ENCODE measurements at regions not wholly inside any gene's neighbourhood (a gene's known extent, or its start where the extent isn't known, plus 50 kb on each side); places are given as distances from the start of the nearest gene placed in this dataset.

DNA sequence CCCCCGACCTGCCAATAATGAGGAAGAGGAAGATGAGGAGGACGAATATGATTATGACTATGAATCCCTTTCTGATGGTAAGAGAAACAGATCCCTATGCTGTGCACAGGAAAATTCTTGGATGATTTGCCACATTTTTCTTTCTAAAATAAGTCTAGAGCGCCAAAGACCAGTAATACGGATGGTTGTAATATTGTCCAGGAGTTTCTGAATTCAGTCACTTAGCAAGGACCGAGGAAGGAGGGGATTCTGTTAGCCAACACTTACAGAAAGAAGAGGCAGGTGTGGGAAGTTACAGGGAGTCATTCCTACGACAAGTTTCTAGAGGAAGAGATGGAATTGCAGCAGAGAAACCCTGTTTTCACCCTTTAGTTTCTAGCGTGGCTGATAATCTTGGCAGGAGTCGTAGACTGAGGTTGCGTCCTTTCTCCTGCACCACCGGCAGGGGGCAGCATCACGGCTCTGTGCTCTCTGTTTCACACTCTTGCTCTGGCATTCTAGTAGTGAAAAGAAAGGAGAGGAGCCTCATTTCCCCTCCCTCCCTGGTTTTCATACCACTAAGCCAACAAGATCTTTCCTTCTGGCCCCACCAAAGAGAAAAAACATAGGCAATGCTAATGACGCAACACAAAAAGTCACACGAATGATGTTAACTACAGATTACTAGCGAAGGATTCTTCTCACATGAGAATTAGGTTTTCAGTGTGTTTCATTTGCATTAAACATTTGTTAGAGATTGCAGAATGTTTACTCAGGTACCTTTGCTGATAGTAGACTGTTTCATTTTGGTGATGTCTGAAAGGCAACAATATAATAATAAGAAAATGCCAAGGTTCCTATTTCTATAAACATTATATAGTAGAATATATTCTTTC, 82.7 kb downstream of the NOC3L start:
- no peaks in the 10 kb centered on the region for H3K36me3 ChIP-seq
- no peaks in the 10 kb centered on the region for H3K27me3 ChIP-seq
- no peak overlapping the region for H3K4me3 ChIP-seq
- TF ChIP-seq POLR2A (IDR thresholded peaks at IDR 0.05) (no peak), POLR2AphosphoS5 (IDR thresholded peaks at IDR 0.05) (no peak)
- TF ChIP-seq, protein P1, sequence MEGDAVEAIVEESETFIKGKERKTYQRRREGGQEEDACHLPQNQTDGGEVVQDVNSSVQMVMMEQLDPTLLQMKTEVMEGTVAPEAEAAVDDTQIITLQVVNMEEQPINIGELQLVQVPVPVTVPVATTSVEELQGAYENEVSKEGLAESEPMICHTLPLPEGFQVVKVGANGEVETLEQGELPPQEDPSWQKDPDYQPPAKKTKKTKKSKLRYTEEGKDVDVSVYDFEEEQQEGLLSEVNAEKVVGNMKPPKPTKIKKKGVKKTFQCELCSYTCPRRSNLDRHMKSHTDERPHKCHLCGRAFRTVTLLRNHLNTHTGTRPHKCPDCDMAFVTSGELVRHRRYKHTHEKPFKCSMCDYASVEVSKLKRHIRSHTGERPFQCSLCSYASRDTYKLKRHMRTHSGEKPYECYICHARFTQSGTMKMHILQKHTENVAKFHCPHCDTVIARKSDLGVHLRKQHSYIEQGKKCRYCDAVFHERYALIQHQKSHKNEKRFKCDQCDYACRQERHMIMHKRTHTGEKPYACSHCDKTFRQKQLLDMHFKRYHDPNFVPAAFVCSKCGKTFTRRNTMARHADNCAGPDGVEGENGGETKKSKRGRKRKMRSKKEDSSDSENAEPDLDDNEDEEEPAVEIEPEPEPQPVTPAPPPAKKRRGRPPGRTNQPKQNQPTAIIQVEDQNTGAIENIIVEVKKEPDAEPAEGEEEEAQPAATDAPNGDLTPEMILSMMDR (IDR thresholded peaks at IDR 0.05), result peak; percentile 39 to 82
- H3K4me1 ChIP-seq, result no peaks in the 10 kb centered on the region
- WGBS, result 55% methylated on average over 14 of the region's 14 CpGs
- H3K9me3 ChIP-seq, result no peaks in the 10 kb centered on the region
- DNase-seq (ENCODE audit: low spot score in 2 of 2), result no peak
- no peak overlapping the region for H3K27ac ChIP-seq

- Histone ChIP-seq H3K27me3 (no peaks in the 10 kb centered on the region), H3K36me3 (no peaks in the 10 kb centered on the region), H3K27ac (no peak overlapping the region), H3K4me1 (no peaks in the 10 kb centered on the region), H3K9me3 (no peaks in the 10 kb centered on the region), H3K4me3 (no peak overlapping the region)
- TF ChIP-seq, protein P1 (IDR thresholded peaks at IDR 0.05), result no peak
- no peak for TF ChIP-seq POLR2AphosphoS5 (IDR thresholded peaks at IDR 0.05)
- TF ChIP-seq EP300 (IDR thresholded peaks at IDR 0.05), result no peak
- no peak for TF ChIP-seq POLR2A (IDR thresholded peaks at IDR 0.05)
- no peak for DNase-seq (ENCODE audit: low spot score in 2 of 2)
- WGBS, result 81% methylated on average over 5 of the region's 5 CpGs
These were observed 81.1 kb downstream of the NOC3L start for GRCh38 chr10:94281654-94282053.

DNA sequence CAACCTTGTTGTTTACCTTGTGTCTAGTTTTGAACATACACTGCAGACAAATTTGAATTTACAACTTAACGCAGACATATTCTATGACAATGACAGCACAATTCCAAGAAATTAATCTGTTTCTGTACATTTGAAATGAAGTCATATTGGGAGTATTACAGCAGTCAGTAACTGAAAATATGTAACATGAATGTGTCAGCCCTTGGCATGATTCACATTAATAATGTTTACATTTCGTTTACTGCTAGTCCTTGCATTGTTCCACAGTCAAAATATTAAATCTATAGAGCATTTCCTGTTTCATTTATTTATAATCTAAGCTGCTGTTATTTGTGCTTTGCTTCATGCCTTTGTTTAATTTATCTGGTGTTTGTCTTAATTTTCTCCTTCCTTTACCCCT, 80.4 kb downstream of the NOC3L start:
- TF ChIP-seq POLR2AphosphoS5 (IDR thresholded peaks at IDR 0.05) (no peak), POLR2A (IDR thresholded peaks at IDR 0.05) (no peak), EP300 (IDR thresholded peaks at IDR 0.05) (no peak)
- TF ChIP-seq, protein P1 (IDR thresholded peaks at IDR 0.05), result no peak
- no peaks in the 10 kb centered on the region for H3K9me3 ChIP-seq
- H3K27ac ChIP-seq, result no peak overlapping the region
- 74% methylated on average over 2 of the region's 2 CpGs for WGBS
- H3K27me3 ChIP-seq, result no peaks in the 10 kb centered on the region
- no peak for DNase-seq (ENCODE audit: low spot score in 2 of 2)
- H3K4me1 ChIP-seq, result no peaks in the 10 kb centered on the region
- no peaks in the 10 kb centered on the region for H3K36me3 ChIP-seq
- no peak overlapping the region for H3K4me3 ChIP-seq
